DMS153 treated with DMSO at 0.1 percent for 48 hours (cell line): ENCODE measurements at regions not wholly inside any gene's neighbourhood (a gene's known extent, or its start where the extent isn't known, plus 50 kb on each side); places are given as distances from the start of the nearest gene placed in this dataset.
A peak's percentile ranks its signal among the peaks of the same experiment; 100 is the strongest.
"Not testable (repeated sequence)": the region's sequence is repeated elsewhere in the genome, so short reads cannot be mapped to it uniquely, and the experiment has no call there.

Experiments
- DNase-seq: peaks from one replicate; lab custom pipeline; 2025; ENCODE audit not compliant: unreplicated experiment; lab: John Stamatoyannopoulos, UW

- not testable (repeated sequence) for DNase-seq
Observed at GRCh38 chr3:163499736-163500219, 1578.5 kb downstream of the SI start.

DNA sequence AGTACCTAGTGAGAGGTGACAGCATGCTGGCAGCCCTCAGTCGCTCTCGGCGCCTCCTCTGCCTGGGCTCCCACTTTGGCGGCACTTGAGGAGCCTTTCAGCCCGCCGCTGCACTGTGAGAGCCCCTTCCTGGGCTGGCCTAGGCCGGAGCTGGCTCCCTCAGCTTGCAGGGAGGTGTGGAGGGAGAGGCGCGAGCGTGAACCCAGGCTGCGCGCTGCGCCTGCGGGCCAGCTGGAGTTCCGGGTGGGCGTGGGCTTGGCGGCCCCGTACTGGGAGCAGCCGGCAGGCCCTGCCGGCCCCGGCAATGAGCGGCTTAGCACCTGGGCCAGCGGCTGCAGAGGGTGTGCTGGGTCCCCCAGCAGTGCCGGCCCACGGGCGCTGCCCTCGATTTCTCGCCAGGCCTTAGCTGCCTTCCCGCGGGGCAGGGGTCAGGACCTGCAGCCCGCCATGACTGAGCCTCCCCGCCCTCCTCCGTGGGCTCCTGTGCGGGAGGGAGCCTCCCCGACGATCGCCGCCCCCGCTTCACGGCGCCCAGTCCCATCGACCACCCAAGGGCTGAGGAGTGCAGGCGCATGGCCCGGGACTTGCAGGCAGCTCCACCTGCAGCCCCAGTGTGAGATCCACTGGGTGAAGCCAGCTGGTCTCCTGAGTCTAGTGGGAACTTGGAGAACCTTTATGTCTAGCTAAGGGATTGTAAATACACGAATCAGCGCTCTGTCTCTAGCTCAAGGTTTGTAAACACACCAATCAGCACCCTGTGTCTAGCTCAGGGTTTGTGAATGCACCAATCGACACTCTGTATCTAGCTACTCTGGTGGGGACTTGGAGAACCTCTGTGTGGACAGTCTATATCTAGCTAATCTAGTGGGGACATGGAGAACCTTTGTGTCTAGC is 1579.2 kb downstream of the SI start:
- DNase-seq: not testable (repeated sequence)

GRCh38 chr3:163491714-163492113 is 1586.6 kb downstream of the SI start:
- DNase-seq: no peak

- DNase-seq: peak; percentile 11
Observed at GRCh38 chr3:163490119-163490518, 1588.2 kb downstream of the SI start.

- no peak for DNase-seq
Observed at GRCh38 chr3:163482695-163483094, 1595.6 kb downstream of the SI start.

DNA sequence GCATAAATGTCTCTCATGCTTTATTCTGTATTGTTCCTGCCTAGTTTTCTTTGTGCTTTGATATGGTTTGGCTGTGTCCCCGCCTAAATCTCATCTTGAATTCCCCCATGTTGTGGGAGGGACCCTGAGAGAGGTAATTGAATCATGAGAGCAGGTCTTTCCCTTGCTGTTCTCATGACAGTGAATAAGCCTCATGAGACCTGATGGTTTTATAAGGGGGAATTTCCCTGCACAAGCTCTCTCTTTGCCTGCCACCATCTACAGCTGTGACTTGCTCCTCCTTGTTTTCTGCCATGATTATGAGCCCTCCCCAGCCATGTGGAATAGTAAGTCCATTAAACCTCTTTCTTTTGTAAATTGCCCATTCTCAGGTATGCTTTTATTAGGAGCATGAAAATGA is 1596.6 kb downstream of the SI start:
- no peak for DNase-seq

- DNase-seq: no peak
Observed at GRCh38 chr3:163476179-163476578, 1602.1 kb downstream of the SI start.

- no peak for DNase-seq
Observed at GRCh38 chr3:163474766-163475165, 1603.5 kb downstream of the SI start.

DNA sequence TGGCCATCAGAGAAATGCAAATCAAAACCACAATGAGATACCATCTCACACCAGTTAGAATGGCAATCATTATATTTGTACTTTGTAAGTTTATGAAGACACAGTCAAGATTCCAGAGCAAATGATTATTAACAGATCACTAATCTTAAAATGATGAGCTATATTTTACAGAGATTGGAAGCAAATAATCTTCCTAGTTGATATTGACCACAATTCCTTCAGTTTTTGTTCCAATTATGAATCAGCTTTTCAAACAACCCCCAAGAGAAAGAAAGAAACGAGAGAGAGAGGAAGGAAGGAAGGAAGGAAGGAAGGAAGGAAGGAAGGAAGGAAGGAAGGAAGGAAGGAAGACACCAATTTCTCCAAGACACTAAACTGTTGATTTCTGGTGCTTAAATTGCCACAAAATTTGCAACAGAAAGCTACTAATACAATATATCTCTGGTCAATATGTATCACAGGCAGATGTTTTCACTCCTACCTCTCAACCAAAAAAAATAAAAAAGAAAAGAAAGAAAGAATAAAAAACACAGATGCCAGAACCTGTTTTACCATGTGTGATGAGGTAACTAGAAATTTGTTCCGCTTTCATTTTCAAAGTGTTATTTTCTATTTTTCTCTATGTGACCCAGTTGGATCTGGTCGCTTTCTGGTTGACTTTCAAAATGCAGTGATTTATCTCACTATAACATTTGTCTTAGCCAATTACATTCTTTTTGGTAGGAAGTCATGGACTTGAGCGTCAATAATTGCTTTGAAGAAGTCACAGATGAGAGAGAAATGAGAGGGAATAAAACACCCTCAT is 1609.6 kb downstream of the SI start:
- no peak for DNase-seq

- no peak for DNase-seq
Observed at GRCh38 chr3:163462446-163462845, 1615.8 kb downstream of the SI start.

DNA sequence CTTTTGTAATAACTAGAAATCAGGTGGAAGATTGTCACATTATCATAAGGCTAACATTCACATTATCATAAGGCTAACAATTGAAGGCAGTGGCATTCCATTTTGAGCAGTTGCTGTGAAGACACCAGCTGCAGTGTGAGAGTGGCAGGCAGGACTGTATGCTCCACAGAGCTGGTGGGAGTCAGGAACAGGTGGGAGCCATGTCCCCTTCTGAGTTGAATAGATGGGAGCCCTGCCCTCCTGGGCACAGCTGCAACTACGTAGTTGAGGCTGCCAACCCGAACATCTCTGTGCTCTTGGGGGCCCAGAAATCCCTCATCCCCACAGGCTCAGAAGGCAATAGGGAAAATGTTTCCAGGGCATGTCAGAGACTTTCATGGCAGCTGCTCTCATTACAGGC is 1627.6 kb downstream of the SI start:
- no peak for DNase-seq

- DNase-seq: no peak
Observed at GRCh38 chr3:163438760-163439159, 1639.5 kb downstream of the SI start.

GRCh38 chr3:163422671-163423070 is 1655.6 kb downstream of the SI start:
- DNase-seq: no peak

GRCh38 chr3:163391407-163392181 is 1686.7 kb downstream of the SI start:
- DNase-seq: no peak

- DNase-seq: no peak
Observed at GRCh38 chr3:163384383-163384782, 1693.9 kb downstream of the SI start.

- DNase-seq: no peak
Observed at GRCh38 chr3:163382183-163382582, 1696.1 kb downstream of the SI start.

GRCh38 chr3:163368168-163368567 is 1710.1 kb downstream of the SI start:
- DNase-seq: no peak

DNA sequence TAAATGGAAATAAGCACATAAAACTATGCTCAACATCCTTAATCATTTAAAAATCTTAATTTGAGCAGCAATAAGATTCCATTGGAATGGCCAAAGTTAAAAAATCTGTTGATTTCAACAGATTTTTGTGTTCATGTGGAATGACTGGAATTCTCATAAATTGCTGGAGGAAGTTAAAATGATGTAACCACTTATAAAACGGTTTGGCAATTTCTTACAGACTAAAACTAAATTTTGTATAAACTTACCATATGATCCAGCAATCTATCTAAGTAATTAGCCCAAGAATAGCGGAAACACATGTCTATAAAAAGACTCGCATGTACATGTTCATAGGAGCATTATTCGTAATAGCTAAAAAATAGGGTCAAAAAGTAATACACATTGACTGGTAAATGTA is 1713.6 kb downstream of the SI start:
- DNase-seq: no peak

DNA sequence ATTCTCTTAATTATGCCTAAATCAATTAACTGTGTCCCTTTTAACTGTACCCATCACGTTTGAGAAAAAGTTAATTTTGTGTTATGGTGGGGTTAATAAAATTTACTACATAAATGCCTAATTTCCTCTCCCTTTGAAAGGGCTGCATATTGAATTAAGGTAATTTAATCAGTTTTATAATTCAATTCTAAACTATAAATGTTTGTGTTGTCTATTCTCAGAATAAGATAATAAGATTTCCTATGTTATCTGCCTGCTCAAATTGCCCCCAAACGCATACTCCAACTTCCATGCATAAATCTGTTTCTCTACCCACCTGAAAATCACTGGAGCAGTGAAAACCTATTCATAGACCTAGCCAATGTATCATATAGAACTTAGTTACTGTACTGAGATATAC is 1716.1 kb downstream of the SI start:
- no peak for DNase-seq

- not testable (repeated sequence) for DNase-seq
Observed at GRCh38 chr3:163361357-163361878, 1716.9 kb downstream of the SI start.

- no peak for DNase-seq
Observed at GRCh38 chr3:163347944-163348343, 1730.4 kb downstream of the SI start.
